ENCODE measurements at regions not wholly inside any gene's neighbourhood (a gene's known extent, or its start where the extent isn't known, plus 50 kb on each side); places are given as distances from the start of the nearest gene placed in this dataset.

- Histone ChIP-seq H3K4me1 (peaks cover 0 to 9% of the 10 kb centered on the region in 2 donors), H3K27ac (no peak overlapping the region), H3K27me3 (no peaks in the 10 kb centered on the region), H3K36me3 (no peaks in the 10 kb centered on the region), H3K4me3 (replicated peaks in 1 of 3) (no peak overlapping the region), H3K9me3 (no peaks in the 10 kb centered on the region)
- 93 to 95% methylated on average over 9 of the region's 9 CpGs for WGBS, 2 donors
- intact Hi-C loops (cut with DNase I): no loop called here
- TF ChIP-seq CTCF (IDR thresholded peaks at IDR 0.05): no peak
- DNase-seq: no peak
These were observed 60.9 kb downstream of the SIPA1L2 start for GRCh38 chr1:232568906-232569553.

- no peak overlapping the region for H3K4me3 ChIP-seq (replicated peaks in 1 of 3)
- TF ChIP-seq CTCF (IDR thresholded peaks at IDR 0.05) (no peak), POLR2A (IDR thresholded peaks at IDR 0.05) (no peak)
- H3K4me1 ChIP-seq: peaks cover 2 to 5% of the 10 kb centered on the region in 2 donors
- H3K27ac ChIP-seq: no peak overlapping the region
- WGBS, 2 donors: 95 to 100% methylated on average over 2 of the region's 2 CpGs
- no peaks in the 10 kb centered on the region for H3K36me3 ChIP-seq
- no peaks in the 10 kb centered on the region for H3K27me3 ChIP-seq
- intact Hi-C loops (cut with DNase I): no loop called here
- H3K9me3 ChIP-seq: no peaks in the 10 kb centered on the region
- DNase-seq: no peak
These were observed 61.5 kb downstream of the SIPA1L2 start for GRCh38 chr1:232568331-232568852.

- DNase-seq: no peak
- H3K27me3 ChIP-seq: no peaks in the 10 kb centered on the region
- peaks cover 10 to 20% of the 10 kb centered on the region in 2 donors for H3K4me1 ChIP-seq
- no peaks in the 10 kb centered on the region for H3K36me3 ChIP-seq
- 85 to 92% methylated on average over 1 of the region's 1 CpG for WGBS, 2 donors
- TF ChIP-seq POLR2A (IDR thresholded peaks at IDR 0.05) (no peak), CTCF (IDR thresholded peaks at IDR 0.05) (no peak)
- no peak overlapping the region for H3K27ac ChIP-seq
- no peak overlapping the region for H3K4me3 ChIP-seq (replicated peaks in 1 of 3)
- intact Hi-C loops (cut with DNase I): no loop called here
- H3K9me3 ChIP-seq: no peaks in the 10 kb centered on the region
These were observed 63.8 kb downstream of the SIPA1L2 start for GRCh38 chr1:232566093-232566492.

GRCh38 chr1:232562855-232563510, 67.0 kb downstream of the SIPA1L2 start:
- Histone ChIP-seq H3K36me3 (no peaks in the 10 kb centered on the region), H3K4me1 (peaks cover 10 to 20% of the 10 kb centered on the region in 2 donors), H3K9me3 (no peaks in the 10 kb centered on the region), H3K4me3 (replicated peaks in 1 of 3) (no peak overlapping the region), H3K27ac (no peak overlapping the region), H3K27me3 (no peaks in the 10 kb centered on the region)
- TF ChIP-seq CTCF (IDR thresholded peaks at IDR 0.05) (no peak), POLR2A (IDR thresholded peaks at IDR 0.05) (no peak)
- WGBS, 2 donors: 60 to 65% methylated on average over 3 of the region's 3 CpGs
- intact Hi-C loops (cut with DNase I): no loop called here
- no peak for DNase-seq

GRCh38 chr1:232561381-232561780, 68.6 kb downstream of the SIPA1L2 start:
- H3K4me3 ChIP-seq (replicated peaks in 1 of 3): no peak overlapping the region
- H3K4me1 ChIP-seq: peaks cover 10 to 20% of the 10 kb centered on the region in 2 donors
- intact Hi-C loops (cut with DNase I): no loop called here
- WGBS, 2 donors: 90 to 96% methylated on average over 2 of the region's 2 CpGs
- no peak overlapping the region for H3K27ac ChIP-seq
- TF ChIP-seq CTCF (IDR thresholded peaks at IDR 0.05) (no peak), POLR2A (IDR thresholded peaks at IDR 0.05) (no peak)
- H3K27me3 ChIP-seq: no peaks in the 10 kb centered on the region
- DNase-seq: no peak
- H3K36me3 ChIP-seq: no peaks in the 10 kb centered on the region
- H3K9me3 ChIP-seq: no peaks in the 10 kb centered on the region
